Activated CD4-positive, alpha-beta T cell treated with anti-CD3 and anti-CD28 coated beads, Interleukin-2, Interleukin-4, amounts not matched to agents 100 ng/mL and 50 ng/mL, durations not matched to agents 16 hours and 8 hours (primary cell): ENCODE measurements at regions not wholly inside any gene's neighbourhood (a gene's known extent, or its start where the extent isn't known, plus 50 kb on each side); places are given as distances from the start of the nearest gene placed in this dataset.
"Not testable (repeated sequence)": the region's sequence is repeated elsewhere in the genome, so short reads cannot be mapped to it uniquely, and the experiment has no call there.

Experiments
- DNase-seq: peaks from one replicate; pipeline ENCODE4 v3.0.0-alpha.2; 2020; ENCODE audit warnings: low spot score

GRCh38 chr9:108400297-108400696, 455.5 kb downstream of the ACTL7B start:
- DNase-seq, result no peak

GRCh38 chr9:108399851-108400250, 455.9 kb downstream of the ACTL7B start:
- no peak for DNase-seq

- DNase-seq, result no peak
These were observed 458.5 kb downstream of the ACTL7B start for GRCh38 chr9:108397286-108397685.

- DNase-seq, result no peak
These were observed 459.2 kb downstream of the ACTL7B start for GRCh38 chr9:108396611-108397010.

GRCh38 chr9:108396193-108396592, 459.6 kb downstream of the ACTL7B start:
- no peak for DNase-seq

GRCh38 chr9:108395421-108395820, 460.4 kb downstream of the ACTL7B start:
- DNase-seq, result no peak

GRCh38 chr9:108394726-108395125, 461.1 kb downstream of the ACTL7B start:
- DNase-seq, result no peak

GRCh38 chr9:108393481-108394001, 462.2 kb downstream of the ACTL7B start:
- DNase-seq, result not testable (repeated sequence)

- DNase-seq, result no peak
These were observed 462.9 kb downstream of the ACTL7B start for GRCh38 chr9:108392877-108393276.

- no peak for DNase-seq
These were observed 466.7 kb downstream of the ACTL7B start for GRCh38 chr9:108389056-108389455.

- DNase-seq, result no peak
These were observed 468.9 kb downstream of the ACTL7B start for GRCh38 chr9:108386859-108387384.

- DNase-seq, result no peak
These were observed 469.8 kb downstream of the ACTL7B start for GRCh38 chr9:108386032-108386431.

GRCh38 chr9:108383796-108384195, 472.0 kb downstream of the ACTL7B start:
- no peak for DNase-seq

- DNase-seq, result no peak
These were observed 473.5 kb downstream of the ACTL7B start for GRCh38 chr9:108382310-108382709.

GRCh38 chr9:108377881-108378280, 477.9 kb downstream of the ACTL7B start:
- no peak for DNase-seq

- DNase-seq, result no peak
These were observed 478.4 kb downstream of the ACTL7B start for GRCh38 chr9:108377382-108377781.

GRCh38 chr9:108376140-108376539, 479.6 kb downstream of the ACTL7B start:
- DNase-seq, result no peak

- DNase-seq, result no peak
These were observed 481.2 kb downstream of the ACTL7B start for GRCh38 chr9:108374626-108375025.

- DNase-seq, result no peak
These were observed 488.6 kb downstream of the ACTL7B start for GRCh38 chr9:108367188-108367587.

- DNase-seq, result no peak
These were observed 492.5 kb downstream of the ACTL7B start for GRCh38 chr9:108363311-108363710.

GRCh38 chr9:108360304-108360703, 495.5 kb downstream of the ACTL7B start:
- DNase-seq, result no peak

- DNase-seq, result no peak
These were observed 499.0 kb downstream of the ACTL7B start for GRCh38 chr9:108356806-108357205.

- DNase-seq, result no peak
These were observed 504.2 kb downstream of the ACTL7B start for GRCh38 chr9:108351571-108351970.

- DNase-seq, result no peak
These were observed 508.2 kb downstream of the ACTL7B start for GRCh38 chr9:108347463-108348188.
